GM19043 (cell line): ENCODE measurements at regions not wholly inside any gene's neighbourhood (a gene's known extent, or its start where the extent isn't known, plus 50 kb on each side); places are given as distances from the start of the nearest gene placed in this dataset.
"Not testable (repeated sequence)": the region's sequence is repeated elsewhere in the genome, so short reads cannot be mapped to it uniquely, and the experiment has no call there.

Source experiments
- ATAC-seq: cut with Tn5 transposase; IDR thresholded peaks from one replicate; pipeline ENCODE4 v1.9.1; 2021; ENCODE audit warnings: low read depth; ENCODE audit not compliant: unreplicated experiment

DNA sequence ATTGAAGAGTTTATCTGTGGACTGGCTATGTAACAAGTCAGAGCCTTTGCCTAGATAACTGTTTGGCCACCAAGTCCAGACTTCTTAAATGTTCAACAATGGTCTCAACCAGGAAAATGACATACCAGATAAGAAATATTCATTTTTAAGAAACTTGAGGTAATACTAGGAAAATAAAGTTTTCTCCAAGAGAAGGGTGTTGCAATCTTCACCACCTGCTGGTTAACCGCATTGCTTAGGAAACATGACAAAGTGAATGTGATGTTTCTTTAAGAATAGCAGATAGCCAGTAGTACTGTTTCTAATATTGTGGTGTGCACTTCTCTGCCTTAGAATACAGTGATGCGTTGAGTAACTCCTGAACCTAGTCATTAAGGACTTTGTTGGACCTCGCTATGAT lies 321.5 kb upstream of the CADM2 start:
- ATAC-seq, result no peak

DNA sequence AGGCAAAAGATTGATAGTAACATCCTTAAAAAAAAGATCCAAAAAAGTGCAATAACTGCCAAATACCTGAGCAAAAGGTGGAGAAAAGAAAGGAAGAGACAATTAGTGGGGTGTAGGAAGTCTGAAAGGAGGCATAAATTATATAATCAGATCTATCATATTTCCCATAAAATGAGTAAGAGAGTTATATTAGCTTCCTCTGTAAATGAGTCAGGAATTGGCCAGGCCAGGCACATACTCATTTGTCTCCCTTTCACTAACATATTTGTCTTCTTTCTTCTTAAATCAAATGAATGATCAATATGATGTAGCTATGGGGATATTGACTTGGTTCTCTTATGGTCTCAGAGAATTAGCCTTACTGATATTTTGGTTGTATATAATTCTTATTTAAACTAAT lies 292.3 kb upstream of the CADM2 start:
- no peak for ATAC-seq

DNA sequence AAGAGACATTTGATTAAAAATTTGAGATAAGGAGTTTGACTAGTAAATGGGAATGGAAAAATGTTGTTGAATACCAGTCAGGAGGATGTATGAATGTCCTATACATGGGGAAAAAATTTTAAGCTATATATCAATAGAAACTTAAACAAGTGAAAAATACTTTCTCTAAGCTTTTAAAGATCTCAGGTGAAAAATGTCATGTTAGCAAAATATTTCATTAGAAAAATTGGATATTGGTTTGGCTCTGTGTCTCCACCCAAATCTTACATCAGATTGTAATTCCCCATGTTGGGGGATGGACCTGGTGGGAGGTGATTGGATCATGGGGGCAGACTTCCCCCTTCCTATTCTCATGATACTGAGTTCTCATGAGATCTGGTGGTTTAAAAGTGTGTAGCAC lies 279.6 kb upstream of the CADM2 start:
- no peak for ATAC-seq

DNA sequence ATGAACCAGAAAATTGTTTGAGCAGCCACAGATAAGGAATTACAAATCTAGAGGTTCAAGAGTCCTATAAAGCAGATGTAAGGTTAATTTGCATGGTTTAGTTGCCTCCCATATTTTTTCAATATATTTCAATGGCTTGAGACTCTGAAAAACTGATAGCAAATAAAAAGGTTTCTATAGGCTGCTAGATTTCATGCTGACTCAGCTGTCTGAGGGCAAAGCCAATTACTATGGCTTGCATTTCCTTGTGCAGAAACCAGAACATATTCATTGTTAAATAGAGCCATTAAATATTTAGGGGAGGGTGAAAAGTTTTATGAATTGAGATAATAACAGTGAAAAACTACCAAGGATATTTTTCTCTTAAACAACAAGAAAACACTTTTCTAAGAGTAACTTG lies 278.1 kb upstream of the CADM2 start:
- no peak for ATAC-seq

DNA sequence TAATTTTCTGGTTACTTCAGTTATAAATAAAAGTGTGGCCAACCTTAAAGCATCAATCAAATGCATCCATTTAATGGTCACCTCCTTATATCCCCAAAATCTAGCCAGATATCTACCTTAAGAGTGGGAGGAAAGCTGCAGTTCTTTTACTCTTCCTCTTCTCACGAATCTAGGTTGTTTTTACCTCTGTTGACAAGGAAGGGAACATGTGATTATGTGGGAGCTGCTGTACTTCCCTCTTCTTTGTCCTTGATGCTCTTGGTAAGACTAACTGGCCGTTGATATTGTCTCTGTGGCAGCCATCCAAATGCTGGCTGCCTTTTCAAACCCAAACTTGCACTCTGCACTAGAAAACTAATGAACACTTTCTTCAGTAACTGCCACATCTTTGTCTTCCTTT lies 275.3 kb upstream of the CADM2 start:
- no peak for ATAC-seq

DNA sequence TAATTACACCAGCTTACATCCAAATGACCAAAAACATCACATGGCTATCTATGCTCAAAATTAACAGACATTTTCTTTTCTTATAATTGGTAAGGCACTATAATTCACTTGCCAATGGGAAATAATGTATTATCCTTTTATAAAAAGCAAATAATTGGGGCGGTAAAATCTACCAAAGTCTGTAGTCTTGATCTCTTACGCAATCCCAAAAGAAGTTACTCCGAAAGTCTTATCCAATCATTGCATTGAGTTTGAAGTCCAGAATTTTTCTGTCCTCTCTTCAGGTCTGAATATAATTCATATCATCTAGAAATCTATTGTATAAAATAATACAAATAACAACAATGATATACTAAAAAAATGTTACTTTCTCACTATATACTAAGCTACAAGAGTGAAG lies 273.3 kb upstream of the CADM2 start:
- ATAC-seq, result no peak

DNA sequence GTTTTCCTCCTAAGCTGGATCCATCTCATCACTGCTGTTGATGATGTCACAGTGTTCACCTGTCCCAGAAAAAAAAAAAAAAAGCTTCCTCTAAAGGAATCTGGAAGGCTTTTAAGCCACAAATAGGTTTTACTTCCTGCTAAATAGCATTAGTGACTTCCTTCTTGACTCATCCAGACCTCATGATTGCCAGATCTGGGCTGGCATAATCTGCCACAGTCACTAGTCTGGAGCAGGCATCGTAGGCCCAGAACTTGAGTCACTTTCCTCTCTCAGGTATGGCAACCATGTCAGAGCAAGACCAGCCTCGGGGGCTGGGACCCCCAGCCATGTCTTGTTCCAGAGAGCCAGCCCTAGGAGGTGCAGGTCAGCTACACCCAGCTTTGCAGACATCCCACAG lies 266.5 kb upstream of the CADM2 start:
- no peak for ATAC-seq

DNA sequence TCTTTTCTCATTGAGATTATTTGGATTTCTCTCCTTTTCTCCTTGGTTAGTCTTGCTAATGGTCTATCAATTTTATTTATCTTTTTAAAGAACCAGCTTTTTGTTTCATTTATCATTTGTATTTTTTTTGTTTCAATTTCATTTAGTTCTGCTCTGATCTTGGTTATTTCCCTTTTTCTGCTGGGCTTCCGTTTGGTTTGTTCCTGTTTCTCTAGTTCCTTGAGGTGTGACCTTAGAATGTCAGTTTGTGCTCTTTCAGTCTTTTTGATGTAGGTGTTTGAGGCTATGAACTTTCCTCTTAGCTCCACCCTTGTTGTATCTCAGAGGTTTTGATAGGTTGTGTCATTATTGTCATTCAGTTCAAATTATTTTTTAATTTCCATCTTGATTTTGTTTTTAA lies 248.5 kb upstream of the CADM2 start:
- not testable (repeated sequence) for ATAC-seq

DNA sequence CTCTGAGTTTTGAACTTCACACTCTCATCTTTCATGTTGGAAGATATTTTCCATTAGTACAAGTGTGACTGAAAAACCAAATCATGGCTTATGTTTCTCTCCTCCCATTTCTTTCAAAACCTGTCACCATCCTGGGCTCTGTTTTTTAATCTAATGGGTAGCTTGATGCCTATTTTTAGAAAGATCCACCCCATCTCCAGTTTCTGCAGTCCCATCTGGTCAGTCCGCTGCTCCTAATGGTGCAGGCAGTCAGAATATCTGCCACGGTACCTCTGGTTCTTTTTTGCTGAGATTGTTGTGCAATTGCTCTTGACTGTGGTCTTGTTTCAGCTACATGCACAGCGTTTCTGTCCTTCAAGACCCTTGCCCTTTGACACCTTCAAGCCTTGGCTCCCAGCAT lies 240.9 kb upstream of the CADM2 start:
- ATAC-seq, result no peak

DNA sequence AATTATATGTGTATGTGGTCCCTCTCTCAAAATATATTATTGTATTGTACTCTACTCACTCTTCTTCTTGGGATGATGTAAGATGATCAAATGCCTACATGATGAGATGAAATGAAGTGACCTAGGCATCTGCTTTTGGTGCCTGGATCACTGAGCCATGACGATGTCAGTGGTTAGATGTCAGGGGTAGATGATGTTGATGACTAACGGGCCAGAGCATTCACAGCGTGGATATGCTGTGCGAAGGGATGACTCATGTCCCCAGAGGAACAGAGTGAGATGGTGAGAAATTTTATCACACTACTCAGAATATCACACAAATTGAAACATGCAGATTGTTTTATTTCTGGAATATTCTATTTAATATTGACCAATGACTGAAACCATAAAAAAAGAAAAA lies 233.9 kb upstream of the CADM2 start:
- no peak for ATAC-seq

DNA sequence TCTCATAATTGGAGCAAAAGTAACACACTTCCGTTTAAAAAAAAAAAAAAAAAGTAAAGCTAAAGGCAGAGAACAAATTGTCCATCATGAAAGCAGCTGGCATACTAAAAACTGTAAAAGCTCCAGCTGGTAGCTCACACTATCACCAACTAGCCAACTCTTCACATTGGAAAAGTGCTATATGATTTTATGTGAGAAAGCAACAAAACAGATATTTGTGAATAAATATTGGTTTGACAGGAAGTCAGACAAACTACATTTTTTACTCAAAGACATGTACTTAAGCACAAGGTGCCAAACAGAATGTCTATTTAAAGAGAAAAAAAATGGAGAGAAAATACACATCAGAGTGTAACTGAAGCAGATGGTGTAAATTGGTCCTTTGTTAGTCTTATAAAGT lies 231.2 kb upstream of the CADM2 start:
- no peak for ATAC-seq

DNA sequence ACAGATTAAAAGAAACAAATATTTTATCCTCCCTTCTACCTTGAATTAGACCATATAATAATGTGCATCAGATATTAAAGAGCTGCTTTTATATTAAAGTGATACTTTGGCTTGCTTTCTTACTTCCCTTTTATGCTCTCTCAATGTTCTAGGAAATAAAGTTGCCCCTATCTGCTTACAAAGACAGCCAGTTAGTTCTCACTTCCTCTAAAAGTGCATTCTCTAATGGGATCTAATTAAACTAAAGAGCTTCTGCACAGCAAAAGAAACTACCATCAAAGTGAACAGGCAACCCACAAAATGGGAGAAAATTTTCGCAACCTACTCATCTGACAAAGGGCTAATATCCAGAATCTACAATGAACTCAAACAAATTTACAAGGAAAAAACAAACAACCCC lies 224.1 kb upstream of the CADM2 start:
- not testable (repeated sequence) for ATAC-seq

DNA sequence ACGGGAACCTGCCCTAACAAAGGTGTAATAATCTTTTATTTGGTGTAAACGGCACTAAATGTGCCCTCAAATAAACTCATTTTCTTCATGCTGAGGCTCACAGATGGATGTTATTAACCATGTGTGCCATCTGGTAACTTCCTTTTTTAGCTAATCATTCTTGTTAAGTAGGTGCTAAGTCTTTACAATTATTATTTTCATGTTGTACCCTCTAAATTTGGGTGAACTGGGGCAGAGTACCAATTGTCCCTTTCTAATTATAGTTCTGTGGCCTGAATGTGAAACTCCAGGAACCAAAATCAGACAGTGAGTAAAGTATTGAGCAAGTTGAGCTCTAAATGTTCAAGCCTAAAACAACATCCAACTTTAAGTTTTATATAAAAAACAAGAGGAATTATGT lies 220.7 kb upstream of the CADM2 start:
- ATAC-seq, result no peak

DNA sequence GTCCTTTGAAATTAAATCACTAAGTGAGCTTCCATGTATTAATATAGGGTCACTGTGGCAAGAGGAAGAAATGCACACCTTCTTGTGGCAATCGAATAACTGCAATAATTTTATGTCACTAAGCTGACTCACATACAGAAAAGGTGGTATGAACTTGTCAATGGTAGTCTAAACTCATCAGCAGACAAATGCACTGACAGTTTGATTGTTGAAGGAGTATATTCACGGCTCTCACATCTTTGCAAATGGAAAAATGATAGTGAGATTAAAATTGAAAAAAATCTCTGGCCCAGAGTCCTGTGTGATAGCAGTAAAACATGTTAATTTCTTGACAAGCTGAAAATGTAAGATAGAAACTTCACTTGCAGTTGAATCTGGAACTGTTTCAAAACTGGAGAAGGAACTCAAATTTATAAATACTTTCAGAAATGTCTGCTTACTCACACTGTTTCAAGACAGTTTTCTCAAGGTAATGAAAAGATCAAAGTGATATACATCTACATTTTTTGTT lies 215.8 kb upstream of the CADM2 start:
- ATAC-seq, result no peak

DNA sequence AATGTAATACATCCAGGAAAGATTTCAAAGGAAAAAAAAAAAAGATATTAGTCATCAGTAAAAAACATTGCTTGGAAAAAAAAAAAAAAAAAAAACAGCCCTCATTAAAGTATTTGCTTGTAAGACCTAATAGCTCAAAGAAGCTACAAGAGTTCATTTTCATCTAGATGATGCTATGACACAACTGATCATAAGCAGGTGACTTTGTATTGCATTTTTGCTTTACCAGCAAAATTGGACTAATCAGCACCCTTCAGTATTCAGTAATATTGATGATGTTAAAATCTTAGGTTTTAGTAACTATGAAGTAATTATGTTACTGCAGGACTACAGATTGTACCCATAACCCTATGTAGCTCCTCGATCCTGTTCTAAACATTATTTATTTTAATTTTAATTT lies 214.7 kb upstream of the CADM2 start:
- no peak for ATAC-seq

DNA sequence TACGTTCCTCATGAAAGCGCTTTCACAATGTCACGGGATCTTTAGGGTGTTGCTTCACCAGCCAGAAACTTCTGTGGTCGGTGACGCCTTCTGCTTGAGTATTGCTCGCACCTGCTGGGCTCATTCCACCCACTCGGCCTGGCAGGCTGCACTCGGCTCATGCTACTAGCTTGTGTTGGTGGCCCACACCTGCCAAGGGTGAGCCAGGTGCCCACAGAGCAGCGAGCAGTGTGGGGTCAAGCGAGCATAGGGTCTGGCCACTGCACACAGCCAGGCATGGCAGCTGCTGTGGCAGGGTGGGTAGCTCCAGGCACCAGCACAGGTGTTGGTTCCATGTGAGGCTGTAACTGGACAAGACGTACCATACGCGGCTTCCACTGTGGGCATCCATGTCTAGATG lies 202.9 kb upstream of the CADM2 start:
- no peak for ATAC-seq

DNA sequence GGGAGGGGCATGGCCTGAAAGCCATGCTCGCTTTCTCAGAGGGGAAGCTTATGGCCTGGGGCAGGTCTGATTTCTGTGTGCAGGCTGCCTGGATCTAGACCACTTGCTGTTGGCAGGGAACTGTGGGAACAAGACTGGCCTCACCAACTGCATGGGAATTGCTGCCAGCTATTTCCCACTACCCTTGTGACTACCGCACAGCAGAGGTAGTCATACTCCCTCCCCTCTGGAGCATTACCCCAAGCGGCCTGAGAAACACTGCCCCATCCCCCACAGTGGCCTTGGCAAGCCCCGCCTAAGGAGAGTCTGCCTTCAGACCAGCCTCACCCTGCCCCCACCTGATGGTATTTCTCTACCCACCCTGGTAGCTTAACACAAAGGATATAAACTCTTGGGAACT lies 199.4 kb upstream of the CADM2 start:
- no peak for ATAC-seq

DNA sequence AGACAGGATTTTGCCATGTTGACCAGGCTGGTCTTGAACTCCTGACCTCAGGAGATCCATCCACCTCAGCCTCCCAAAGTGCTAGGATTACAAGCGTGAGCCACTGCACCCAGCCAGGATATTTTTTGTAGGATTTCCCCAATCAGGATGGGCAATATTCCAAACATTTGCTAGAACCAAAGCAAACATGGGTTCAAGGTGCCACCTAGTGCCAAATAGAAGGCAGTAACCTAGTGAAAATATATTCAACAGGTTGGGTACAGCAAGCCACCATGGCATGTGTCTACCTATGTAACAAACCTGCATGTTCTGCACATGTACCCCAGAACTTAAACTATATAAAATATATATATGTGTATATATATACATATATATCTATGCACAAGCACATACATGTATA lies 185.9 kb upstream of the CADM2 start:
- ATAC-seq, result no peak

DNA sequence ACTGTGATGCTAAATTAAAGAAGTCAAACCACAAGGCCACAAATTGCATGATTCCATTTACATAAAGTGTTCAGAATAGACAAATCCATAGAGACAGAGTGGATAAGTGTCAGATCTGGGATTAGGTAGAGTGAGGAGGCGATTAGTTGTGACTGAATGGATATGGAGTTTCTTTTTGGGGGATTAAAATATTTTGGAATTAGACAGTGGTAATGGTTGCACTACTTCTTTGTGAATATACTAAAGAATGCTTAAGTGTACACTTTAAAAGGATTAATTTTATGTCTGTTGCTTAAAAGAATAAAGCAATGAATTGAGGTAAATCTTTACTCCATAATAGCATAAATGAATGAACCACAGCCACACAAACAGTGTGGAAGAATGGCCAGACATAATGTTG lies 175.5 kb upstream of the CADM2 start:
- no peak for ATAC-seq

DNA sequence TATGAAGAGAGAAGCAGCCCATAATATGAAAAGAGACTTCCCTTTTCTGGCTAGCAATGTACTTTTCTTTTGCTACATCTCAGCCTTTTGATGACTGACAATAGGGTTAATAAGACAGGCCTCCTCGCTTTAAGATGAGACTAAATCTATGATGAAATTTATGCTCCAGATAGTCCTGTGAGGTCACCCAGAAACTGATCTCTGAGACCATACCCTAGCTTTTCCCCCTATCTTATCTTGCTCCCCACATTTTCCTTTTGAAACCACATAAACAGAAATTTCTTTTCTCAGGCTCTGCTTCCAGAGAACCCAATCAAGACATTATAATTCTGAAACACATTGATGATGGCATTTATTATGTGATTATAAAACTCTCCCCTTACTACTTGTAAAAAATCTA lies 168.8 kb upstream of the CADM2 start:
- no peak for ATAC-seq

DNA sequence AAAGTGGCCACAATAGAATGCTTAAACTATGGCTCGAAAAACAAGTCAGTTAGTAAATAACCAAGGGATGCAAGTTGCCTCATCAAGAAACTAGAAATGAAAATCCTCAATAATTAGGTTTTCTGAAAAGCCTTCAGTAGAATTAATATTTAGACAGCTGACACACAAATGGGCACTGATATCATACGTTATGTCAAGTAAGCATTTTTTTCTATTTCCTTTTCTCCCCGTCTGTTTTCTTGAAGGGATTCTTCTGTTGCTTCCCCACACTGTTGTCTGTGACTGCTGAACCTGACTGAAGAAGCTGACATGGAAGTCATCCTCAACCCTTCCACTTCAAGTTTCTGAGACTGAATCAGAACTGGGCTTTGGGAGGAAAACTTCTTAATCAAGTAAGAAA lies 151.8 kb upstream of the CADM2 start:
- no peak for ATAC-seq

DNA sequence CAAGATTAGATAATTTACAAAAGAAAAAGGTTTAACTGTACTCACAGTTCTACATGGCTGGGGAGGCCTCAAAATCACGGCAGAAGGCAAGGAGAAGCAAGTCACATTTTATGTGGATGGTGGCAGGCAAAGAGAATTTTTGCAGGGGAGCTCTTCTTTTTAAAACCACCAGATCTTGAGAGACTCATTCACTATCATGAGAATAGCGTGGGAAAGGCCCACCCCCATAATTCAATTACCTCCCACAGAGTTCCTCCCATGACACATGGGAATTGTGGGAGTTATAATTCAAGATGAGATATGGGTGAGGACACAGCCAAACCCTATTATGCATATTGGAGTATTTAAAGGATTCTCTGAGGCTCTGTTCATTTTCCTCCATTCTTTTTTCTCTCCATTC lies 138.7 kb upstream of the CADM2 start:
- no peak for ATAC-seq

DNA sequence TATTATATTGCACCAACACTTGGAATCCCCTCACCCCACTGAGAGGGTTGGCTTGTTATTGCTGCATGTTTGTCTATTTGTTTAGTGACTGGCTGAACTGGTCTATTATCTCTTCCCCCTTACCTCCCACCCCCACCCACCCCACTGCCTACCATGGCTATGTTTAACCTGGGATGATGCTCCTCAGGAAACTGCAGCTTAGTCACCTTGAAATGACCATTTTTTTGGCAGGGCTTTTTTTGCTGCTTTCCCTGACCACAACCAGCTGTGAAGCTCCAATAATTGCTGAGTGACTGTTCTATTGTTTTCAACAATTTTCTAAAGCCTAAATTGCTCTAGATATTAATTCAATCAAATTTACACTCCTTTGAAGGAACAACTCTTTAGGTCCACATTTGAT lies 137.9 kb upstream of the CADM2 start:
- no peak for ATAC-seq

DNA sequence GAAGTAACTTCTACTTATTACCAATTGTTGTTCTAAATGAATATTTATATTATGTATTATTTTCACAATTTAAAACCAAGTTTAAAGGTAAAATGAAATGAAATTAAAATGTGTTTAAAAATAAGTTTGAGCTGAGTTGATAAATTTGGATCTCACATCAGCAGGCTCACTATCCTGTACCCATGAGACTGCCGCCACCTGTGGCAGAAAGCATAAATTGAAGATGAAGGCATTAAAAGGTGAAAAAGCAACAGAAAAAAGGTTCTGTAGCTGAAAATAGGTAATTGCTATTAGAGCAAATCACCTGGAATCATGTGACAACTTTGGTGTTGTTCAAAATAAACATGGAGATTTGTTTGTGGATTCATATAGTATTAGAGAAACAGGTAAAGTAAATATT lies 133.0 kb upstream of the CADM2 start:
- ATAC-seq, result no peak
